ENCODE measurements at regions not wholly inside any gene's neighbourhood (a gene's known extent, or its start where the extent isn't known, plus 50 kb on each side); places are given as distances from the start of the nearest gene placed in this dataset.
"Not testable (repeated sequence)": the region's sequence is repeated elsewhere in the genome, so short reads cannot be mapped to it uniquely, and the experiment has no call there.

DNA sequence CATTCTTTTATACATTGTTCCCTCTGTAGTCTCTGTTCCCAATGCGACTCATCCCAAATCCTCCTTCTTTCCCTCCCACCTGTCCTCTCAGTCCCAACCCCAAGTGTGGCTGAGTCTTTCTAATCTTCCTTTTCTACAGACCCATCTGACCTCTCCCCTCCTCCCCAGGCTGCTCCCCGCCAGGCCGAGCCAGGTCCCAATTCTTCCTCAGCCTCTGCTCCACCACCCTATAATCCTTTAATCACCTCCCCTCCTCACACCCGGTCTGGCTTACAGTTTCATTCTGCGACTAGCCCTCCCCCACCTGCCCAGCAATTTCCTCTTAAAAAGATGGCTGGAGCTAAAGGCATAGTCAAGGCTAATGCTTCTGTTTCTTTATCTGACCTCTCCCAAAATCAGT, 130.6 kb downstream of the RAB38 start:
- TF ChIP-seq, protein P1, sequence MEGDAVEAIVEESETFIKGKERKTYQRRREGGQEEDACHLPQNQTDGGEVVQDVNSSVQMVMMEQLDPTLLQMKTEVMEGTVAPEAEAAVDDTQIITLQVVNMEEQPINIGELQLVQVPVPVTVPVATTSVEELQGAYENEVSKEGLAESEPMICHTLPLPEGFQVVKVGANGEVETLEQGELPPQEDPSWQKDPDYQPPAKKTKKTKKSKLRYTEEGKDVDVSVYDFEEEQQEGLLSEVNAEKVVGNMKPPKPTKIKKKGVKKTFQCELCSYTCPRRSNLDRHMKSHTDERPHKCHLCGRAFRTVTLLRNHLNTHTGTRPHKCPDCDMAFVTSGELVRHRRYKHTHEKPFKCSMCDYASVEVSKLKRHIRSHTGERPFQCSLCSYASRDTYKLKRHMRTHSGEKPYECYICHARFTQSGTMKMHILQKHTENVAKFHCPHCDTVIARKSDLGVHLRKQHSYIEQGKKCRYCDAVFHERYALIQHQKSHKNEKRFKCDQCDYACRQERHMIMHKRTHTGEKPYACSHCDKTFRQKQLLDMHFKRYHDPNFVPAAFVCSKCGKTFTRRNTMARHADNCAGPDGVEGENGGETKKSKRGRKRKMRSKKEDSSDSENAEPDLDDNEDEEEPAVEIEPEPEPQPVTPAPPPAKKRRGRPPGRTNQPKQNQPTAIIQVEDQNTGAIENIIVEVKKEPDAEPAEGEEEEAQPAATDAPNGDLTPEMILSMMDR (IDR thresholded peaks at IDR 0.05; ENCODE audit: low read depth, low read length, missing input control): not testable (repeated sequence)
- TF ChIP-seq, protein P2, sequence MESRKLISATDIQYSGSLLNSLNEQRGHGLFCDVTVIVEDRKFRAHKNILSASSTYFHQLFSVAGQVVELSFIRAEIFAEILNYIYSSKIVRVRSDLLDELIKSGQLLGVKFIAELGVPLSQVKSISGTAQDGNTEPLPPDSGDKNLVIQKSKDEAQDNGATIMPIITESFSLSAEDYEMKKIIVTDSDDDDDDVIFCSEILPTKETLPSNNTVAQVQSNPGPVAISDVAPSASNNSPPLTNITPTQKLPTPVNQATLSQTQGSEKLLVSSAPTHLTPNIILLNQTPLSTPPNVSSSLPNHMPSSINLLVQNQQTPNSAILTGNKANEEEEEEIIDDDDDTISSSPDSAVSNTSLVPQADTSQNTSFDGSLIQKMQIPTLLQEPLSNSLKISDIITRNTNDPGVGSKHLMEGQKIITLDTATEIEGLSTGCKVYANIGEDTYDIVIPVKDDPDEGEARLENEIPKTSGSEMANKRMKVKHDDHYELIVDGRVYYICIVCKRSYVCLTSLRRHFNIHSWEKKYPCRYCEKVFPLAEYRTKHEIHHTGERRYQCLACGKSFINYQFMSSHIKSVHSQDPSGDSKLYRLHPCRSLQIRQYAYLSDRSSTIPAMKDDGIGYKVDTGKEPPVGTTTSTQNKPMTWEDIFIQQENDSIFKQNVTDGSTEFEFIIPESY (IDR thresholded peaks at IDR 0.05): not testable (repeated sequence)
- TF ChIP-seq SP1 (IDR thresholded peaks at IDR 0.05); GABPA (IDR thresholded peaks at IDR 0.05 in 1 of 2, conservative IDR thresholded peaks at IDR 0.05 in 1 of 2); EGR1 (IDR thresholded peaks at IDR 0.05; ENCODE audit: low read depth in 2 of 2): not testable (repeated sequence)

Data from liver (tissue), 3 donors.